ENCODE measurements at regions not wholly inside any gene's neighbourhood (a gene's known extent, or its start where the extent isn't known, plus 50 kb on each side); places are given as distances from the start of the nearest gene placed in this dataset.

- DNase-seq (ENCODE audit: extremely low spot score): peak; percentile 4
- ChIA-PET CTCF (interaction anchor here (0.6 kb wide), 1 partner anchor 23 kb away, joined by 3 read pairs; no protein-coding TSS in a partner anchor), POLR2A (no interaction called here)
- TF ChIP-seq CTBP1 (IDR thresholded peaks at IDR 0.05; ENCODE audit: borderline replicate concordance) (no peak), ARNT (IDR thresholded peaks at IDR 0.05) (no peak), SUZ12 (IDR thresholded peaks at IDR 0.05) (no peak), FOXK2 (IDR thresholded peaks at IDR 0.05) (no peak), BHLHE40 (IDR thresholded peaks at IDR 0.05; ENCODE audit: borderline replicate concordance) (no peak), TARDBP (IDR thresholded peaks at IDR 0.05) (no peak), HDGF (IDR thresholded peaks at IDR 0.05; ENCODE audit: borderline replicate concordance) (no peak), FOXM1 (IDR thresholded peaks at IDR 0.05; ENCODE audit: borderline replicate concordance) (no peak), PKNOX1 (IDR thresholded peaks at IDR 0.05) (no peak), ELF4 (IDR thresholded peaks at IDR 0.05) (no peak), ZNF384 (IDR thresholded peaks at IDR 0.05) (no peak), NFRKB (IDR thresholded peaks at IDR 0.05) (no peak), FOXA1 (IDR thresholded peaks at IDR 0.05) (no peak), SP1 (IDR thresholded peaks at IDR 0.05) (no peak), LEF1 (IDR thresholded peaks at IDR 0.05; ENCODE audit: borderline replicate concordance) (no peak), L3MBTL2 (conservative IDR thresholded peaks at IDR 0.05) (no peak)
Observed at GRCh38 chr20:7399575-7399974, 540.7 kb downstream of the HAO1 start.

- CTCF ChIA-PET: no interaction called here
- TF ChIP-seq HDGF (IDR thresholded peaks at IDR 0.05; ENCODE audit: borderline replicate concordance) (no peak), PKNOX1 (IDR thresholded peaks at IDR 0.05) (no peak), TARDBP (IDR thresholded peaks at IDR 0.05) (no peak), L3MBTL2 (conservative IDR thresholded peaks at IDR 0.05) (no peak), CTBP1 (IDR thresholded peaks at IDR 0.05; ENCODE audit: borderline replicate concordance) (no peak), ZNF384 (IDR thresholded peaks at IDR 0.05) (no peak), FOXA1 (IDR thresholded peaks at IDR 0.05) (no peak), LEF1 (IDR thresholded peaks at IDR 0.05; ENCODE audit: borderline replicate concordance) (no peak), SP1 (IDR thresholded peaks at IDR 0.05) (no peak)
- DNase-seq (ENCODE audit: extremely low spot score): no peak
- POLR2A ChIA-PET: no interaction called here
Observed at GRCh38 chr20:7406671-7407070, 533.6 kb downstream of the HAO1 start.

- ChIA-PET CTCF (no interaction called here), POLR2A (no interaction called here)
- no peak for DNase-seq (ENCODE audit: extremely low spot score)
- no peak for TF ChIP-seq L3MBTL2 (conservative IDR thresholded peaks at IDR 0.05)
- TF ChIP-seq SP1 (IDR thresholded peaks at IDR 0.05): no peak
- no peak for TF ChIP-seq FOXA1 (IDR thresholded peaks at IDR 0.05)
- no peak for TF ChIP-seq PKNOX1 (IDR thresholded peaks at IDR 0.05)
- TF ChIP-seq HDGF (IDR thresholded peaks at IDR 0.05; ENCODE audit: borderline replicate concordance): no peak
- TF ChIP-seq ELF4 (IDR thresholded peaks at IDR 0.05): no peak
- no peak for TF ChIP-seq TARDBP (IDR thresholded peaks at IDR 0.05)
- no peak for TF ChIP-seq NFRKB (IDR thresholded peaks at IDR 0.05)
- no peak for TF ChIP-seq ZNF384 (IDR thresholded peaks at IDR 0.05)
- no peak for TF ChIP-seq LEF1 (IDR thresholded peaks at IDR 0.05; ENCODE audit: borderline replicate concordance)
- TF ChIP-seq BHLHE40 (IDR thresholded peaks at IDR 0.05; ENCODE audit: borderline replicate concordance): no peak
Observed at GRCh38 chr20:7410150-7410549, 530.1 kb downstream of the HAO1 start.

- TF ChIP-seq SP1 (IDR thresholded peaks at IDR 0.05) (no peak), FOXA1 (IDR thresholded peaks at IDR 0.05) (no peak), SUZ12 (IDR thresholded peaks at IDR 0.05) (no peak)
- ChIA-PET POLR2A (no interaction called here), CTCF (no interaction called here)
- no peak for DNase-seq (ENCODE audit: extremely low spot score)
Observed at GRCh38 chr20:7411075-7411474, 529.2 kb downstream of the HAO1 start.

- ChIA-PET CTCF (no interaction called here), POLR2A (no interaction called here)
- no peak for DNase-seq (ENCODE audit: extremely low spot score)
- TF ChIP-seq TARDBP (IDR thresholded peaks at IDR 0.05) (no peak), ZNF384 (IDR thresholded peaks at IDR 0.05) (no peak), FOXA1 (IDR thresholded peaks at IDR 0.05) (no peak), HDGF (IDR thresholded peaks at IDR 0.05; ENCODE audit: borderline replicate concordance) (no peak), L3MBTL2 (conservative IDR thresholded peaks at IDR 0.05) (no peak), ARNT (IDR thresholded peaks at IDR 0.05) (no peak), FOXM1 (IDR thresholded peaks at IDR 0.05; ENCODE audit: borderline replicate concordance) (no peak), NFRKB (IDR thresholded peaks at IDR 0.05) (no peak), LEF1 (IDR thresholded peaks at IDR 0.05; ENCODE audit: borderline replicate concordance) (no peak), BHLHE40 (IDR thresholded peaks at IDR 0.05; ENCODE audit: borderline replicate concordance) (no peak), SP1 (IDR thresholded peaks at IDR 0.05) (no peak), SUZ12 (IDR thresholded peaks at IDR 0.05) (no peak), PKNOX1 (IDR thresholded peaks at IDR 0.05) (no peak)
Observed at GRCh38 chr20:7415427-7415826, 524.8 kb downstream of the HAO1 start.

GRCh38 chr20:7416382-7416781 lies 523.9 kb downstream of the HAO1 start:
- TF ChIP-seq CTBP1 (IDR thresholded peaks at IDR 0.05; ENCODE audit: borderline replicate concordance) (no peak), NFRKB (IDR thresholded peaks at IDR 0.05) (no peak), BHLHE40 (IDR thresholded peaks at IDR 0.05; ENCODE audit: borderline replicate concordance) (no peak), HDGF (IDR thresholded peaks at IDR 0.05; ENCODE audit: borderline replicate concordance) (no peak), TARDBP (IDR thresholded peaks at IDR 0.05) (no peak), SP1 (IDR thresholded peaks at IDR 0.05) (no peak), FOXM1 (IDR thresholded peaks at IDR 0.05; ENCODE audit: borderline replicate concordance) (no peak), L3MBTL2 (conservative IDR thresholded peaks at IDR 0.05) (no peak), ZNF384 (IDR thresholded peaks at IDR 0.05) (no peak), FOXK2 (IDR thresholded peaks at IDR 0.05) (no peak), ARNT (IDR thresholded peaks at IDR 0.05) (no peak), LEF1 (IDR thresholded peaks at IDR 0.05; ENCODE audit: borderline replicate concordance) (no peak), FOXA1 (IDR thresholded peaks at IDR 0.05) (no peak), ELF4 (IDR thresholded peaks at IDR 0.05) (no peak), PKNOX1 (IDR thresholded peaks at IDR 0.05) (no peak), SUZ12 (IDR thresholded peaks at IDR 0.05) (no peak)
- CTCF ChIA-PET: no interaction called here
- no peak for DNase-seq (ENCODE audit: extremely low spot score)
- POLR2A ChIA-PET: no interaction called here
